Endothelial cell of umbilical vein (primary cell): ENCODE measurements at regions not wholly inside any gene's neighbourhood (a gene's known extent, or its start where the extent isn't known, plus 50 kb on each side); places are given as distances from the start of the nearest gene placed in this dataset.

ENCODE experiments used
- BruUV-seq: library from RNA; stranded (reverse); fragments of 400-500 nt; replicated peaks from 2 replicates; lab custom pipeline; 2021; lab: Mats Ljungman, UMichigan
- CTCF ChIA-PET: fragments of 300-600, 350-600 bp; sonication (Branson Sonifier 250); formaldehyde crosslinking; loops from one replicate; lab custom pipeline; 2021; ENCODE audit warnings: antibody characterized with exemption, inconsistent platforms; lab: Charles Lee
- POLR2A ChIA-PET: fragments of 300-600, 350-600 bp; sonication (Branson Sonifier 250); formaldehyde crosslinking; loops from one replicate; lab custom pipeline; 2021; ENCODE audit warnings: antibody characterized with exemption, inconsistent platforms; lab: Charles Lee
- DNase-seq: peaks from one replicate; pipeline ENCODE4 v3.0.0-alpha.2; 2011; ENCODE audit warnings: low read depth, low spot score
- FAIRE-seq: peaks from 2 replicates; lab custom pipeline; 2011; peaks lifted over from hg19 to GRCh38; lab: Jason Lieb, UNC
- H2AFZ ChIP-seq: 2 replicates; pipeline ENCODE4 v1.6.0; 2012; ENCODE audit warnings: low read depth, low read length, control low read depth, inconsistent platforms
- H3K27ac ChIP-seq: 2 replicates; pipeline ENCODE4 v1.5.1; 2011; ENCODE audit warnings: low read depth, mild to moderate bottlenecking, control low read depth, low read length, moderate library complexity; ENCODE audit not compliant: insufficient read depth
- H3K27me3 ChIP-seq, 2 experiments: 2 replicates each; pipeline versions ENCODE4 v1.6.0 to v1.6.1; 2011; ENCODE audit warnings: low read length in 2 of 2, mixed read lengths in 1 of 2; ENCODE audit not compliant: control insufficient read depth in 2 of 2, insufficient read depth in 2 of 2
- H3K36me3 ChIP-seq, 2 experiments: 2 replicates in 1 of 2; 3 replicates in 1 of 2; pipeline ENCODE4 v1.5.1; 2011; ENCODE audit warnings: low read length in 2 of 2, mild to moderate bottlenecking in 1 of 2, moderate library complexity in 1 of 2; ENCODE audit not compliant: control insufficient read depth in 2 of 2, insufficient read depth in 2 of 2; ENCODE audit errors: extremely low read depth in 1 of 2
- H3K4me1 ChIP-seq: 3 replicates; pipeline ENCODE4 v1.5.1; 2011; ENCODE audit warnings: mild to moderate bottlenecking, low read length; ENCODE audit not compliant: control insufficient read depth, insufficient read depth; ENCODE audit errors: extremely low read depth
- H3K4me2 ChIP-seq: 2 replicates; pipeline ENCODE4 v1.6.1; 2011; ENCODE audit warnings: low read length, control low read depth, mixed read lengths; ENCODE audit not compliant: insufficient read depth
- H3K4me3 ChIP-seq, 3 experiments: fragments of 200-600 bp in 1 of 3; sonication (generic), shearing (Covaris generic) in 1 of 3; replicated peaks in 1 of 3; 2 replicates each; pipeline ENCODE4 v1.5.1; 2011 to 2016; ENCODE audit warnings: control low read depth in 3 of 3, low read length in 3 of 3, mild to moderate bottlenecking in 2 of 3, inconsistent platforms in 1 of 3, low read depth in 1 of 3, moderate library complexity in 1 of 3; ENCODE audit not compliant: insufficient read depth in 1 of 3
- H3K79me2 ChIP-seq: 2 replicates; pipeline ENCODE4 v1.6.0; 2012; ENCODE audit warnings: low read length, inconsistent platforms; ENCODE audit not compliant: control insufficient read depth, insufficient read depth
- H3K9ac ChIP-seq: replicated peaks from 2 replicates; pipeline ENCODE3; 2011; ENCODE audit warnings: low read length, control low read depth; ENCODE audit not compliant: insufficient read depth; ENCODE audit errors: extremely low read depth
- H3K9me1 ChIP-seq: replicated peaks from 3 replicates; pipeline ENCODE4 v1.6.0; 2011; ENCODE audit warnings: mild to moderate bottlenecking, low read length; ENCODE audit not compliant: control insufficient read depth, insufficient read depth; ENCODE audit errors: extremely low read depth
- H3K9me3 ChIP-seq: replicated peaks from 2 replicates; pipeline ENCODE4 v1.5.1; 2012; ENCODE audit warnings: low read length, inconsistent platforms; ENCODE audit not compliant: control insufficient read depth, insufficient read depth
- H4K20me1 ChIP-seq: replicated peaks from 2 replicates; pipeline ENCODE3; 2011; ENCODE audit warnings: mild to moderate bottlenecking, low read length; ENCODE audit not compliant: control insufficient read depth, insufficient read depth; ENCODE audit errors: extremely low read depth
- EZH2 ChIP-seq: IDR thresholded peaks from 2 replicates; pipeline ENCODE4 v1.6.1; 2012; ENCODE audit warnings: borderline replicate concordance, low read depth, mild to moderate bottlenecking, moderate library complexity, low read length, inconsistent platforms; ENCODE audit not compliant: severe bottlenecking
- FOS ChIP-seq: IDR thresholded peaks from 2 replicates; pipeline ENCODE4 v1.6.1; 2011; ENCODE audit warnings: mild to moderate bottlenecking, low read length, moderate library complexity, borderline replicate concordance; ENCODE audit not compliant: insufficient read depth
- GATA2 ChIP-seq: IDR thresholded peaks from 2 replicates; pipeline ENCODE4 v1.7.0; 2011; ENCODE audit warnings: low read depth, mild to moderate bottlenecking, moderate library complexity, mixed read lengths, low read length; ENCODE audit not compliant: insufficient read length, insufficient read depth
- JUN ChIP-seq: IDR thresholded peaks from 2 replicates; pipeline ENCODE4 v1.6.1; 2011; ENCODE audit warnings: borderline replicate concordance, low read depth; ENCODE audit not compliant: insufficient read length, insufficient read depth
- MYC ChIP-seq: IDR thresholded peaks from one replicate; pipeline ENCODE4 v1.6.1; 2011; ENCODE audit warnings: mild to moderate bottlenecking, low read depth, low read length
- POLR2A ChIP-seq: IDR thresholded peaks from 2 replicates; pipeline ENCODE4 v1.6.1; 2012; ENCODE audit warnings: low read depth, mild to moderate bottlenecking, control low read depth, low read length
- POLR2AphosphoS5 ChIP-seq: IDR thresholded peaks from 2 replicates; pipeline ENCODE4 v1.6.1; 2012; ENCODE audit warnings: low read depth, mild to moderate bottlenecking, control low read depth, low read length, moderate library complexity; ENCODE audit not compliant: insufficient read depth
- dilution Hi-C: fragments of 300-500 bp; cut with MboI; formaldehyde crosslinking; loops from one replicate; pipeline ENCODE4 v1.15.0; 2019; ENCODE audit warnings: low sequenced_read_pairs; ENCODE audit not compliant: extremely low pct_ligation_motif_present
- intact Hi-C: fragments of 100-400 bp; cut with micrococcal nuclease; formaldehyde crosslinking; loops from one replicate; pipeline ENCODE4 v1.10.0; 2022
- TF ChIP-seq, protein P1 (sequence below): IDR thresholded peaks from 2 replicates; pipeline ENCODE4 v1.6.1; 2011; ENCODE audit not compliant: insufficient read depth, insufficient read length
- TF ChIP-seq, protein P2 (sequence below), 2 donors: IDR thresholded peaks; 1 replicate in 1 of 2; 2 replicates in 1 of 2; pipeline ENCODE4 v1.5.1; 2011; ENCODE audit warnings: low read length in 2 of 2, mild to moderate bottlenecking in 2 of 2, moderate library complexity in 2 of 2, control low read depth in 1 of 2, inconsistent platforms in 1 of 2, low read depth in 1 of 2; ENCODE audit not compliant: insufficient read depth in 1 of 2; ENCODE audit errors: extremely low read depth in 1 of 2

DNA sequence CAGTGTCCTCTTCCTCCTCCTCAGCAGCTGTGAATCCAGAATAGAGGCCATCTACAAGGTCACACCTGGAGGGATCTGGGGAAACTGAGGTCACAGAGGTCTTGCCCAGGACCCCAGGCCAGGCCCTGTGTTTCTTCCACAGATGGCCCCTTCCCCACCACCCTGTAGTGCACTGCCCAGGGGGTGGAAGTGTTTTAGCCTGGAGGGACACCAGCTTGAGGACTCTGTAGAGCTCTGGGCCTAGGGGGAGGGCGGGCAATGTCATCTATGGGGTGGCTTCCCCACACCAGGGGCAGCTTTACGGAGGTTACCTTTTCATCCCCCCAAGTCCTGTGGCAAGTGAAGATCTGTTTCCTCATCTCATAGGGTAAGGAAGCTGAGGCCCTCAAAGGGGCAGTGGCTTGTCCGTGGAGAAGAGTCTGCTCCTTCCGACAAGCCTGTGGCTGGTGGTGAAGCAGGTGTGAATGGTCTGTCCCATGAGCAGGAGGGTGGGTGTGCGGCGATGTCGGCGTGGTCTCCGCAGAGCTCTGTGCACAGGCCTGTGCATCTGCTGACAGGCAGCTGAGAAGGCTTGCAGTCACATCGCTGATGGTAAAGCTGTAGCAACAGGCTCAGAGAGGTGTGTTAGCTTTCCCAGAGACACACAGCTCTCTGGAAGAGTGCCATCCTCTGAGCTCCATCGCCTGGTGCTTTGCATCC, 74.1 kb upstream of the WNT7B start:
- ChIA-PET CTCF (interaction anchor here (1.3 kb wide), 2 partner anchors 10 to 45 kb away, joined by 3 to 4 read pairs; no protein-coding TSS in a partner anchor), POLR2A (interaction anchor here (1.2 kb wide), 1 partner anchor 18 kb away, joined by 4 read pairs; no protein-coding TSS in a partner anchor)
- no peaks in the 10 kb centered on the region for H4K20me1 ChIP-seq

More for the DNA sequence above, 74.1 kb upstream of the WNT7B start:
- Histone ChIP-seq H3K36me3 (no peaks in the 10 kb centered on the region), H2AFZ (no peak overlapping the region), H3K27me3 (no peaks in the 10 kb centered on the region), H3K9me3 (no peaks in the 10 kb centered on the region), H3K4me1 (peaks cover 31% of the 10 kb centered on the region), H3K4me2 (no peak overlapping the region), H3K9ac (no peak overlapping the region), H3K27ac (no peak overlapping the region), H3K4me3 (no peak overlapping the region), H3K79me2 (peaks cover 21% of the 10 kb centered on the region), H3K9me1 (no peaks in the 10 kb centered on the region)
- dilution Hi-C loops: no loop called here
- FAIRE-seq: no peak
- TF ChIP-seq GATA2: no peak
- TF ChIP-seq, protein P1, sequence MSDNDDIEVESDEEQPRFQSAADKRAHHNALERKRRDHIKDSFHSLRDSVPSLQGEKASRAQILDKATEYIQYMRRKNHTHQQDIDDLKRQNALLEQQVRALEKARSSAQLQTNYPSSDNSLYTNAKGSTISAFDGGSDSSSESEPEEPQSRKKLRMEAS: no peak
- no peak for TF ChIP-seq POLR2A
- TF ChIP-seq MYC: no peak
- TF ChIP-seq, protein P2, sequence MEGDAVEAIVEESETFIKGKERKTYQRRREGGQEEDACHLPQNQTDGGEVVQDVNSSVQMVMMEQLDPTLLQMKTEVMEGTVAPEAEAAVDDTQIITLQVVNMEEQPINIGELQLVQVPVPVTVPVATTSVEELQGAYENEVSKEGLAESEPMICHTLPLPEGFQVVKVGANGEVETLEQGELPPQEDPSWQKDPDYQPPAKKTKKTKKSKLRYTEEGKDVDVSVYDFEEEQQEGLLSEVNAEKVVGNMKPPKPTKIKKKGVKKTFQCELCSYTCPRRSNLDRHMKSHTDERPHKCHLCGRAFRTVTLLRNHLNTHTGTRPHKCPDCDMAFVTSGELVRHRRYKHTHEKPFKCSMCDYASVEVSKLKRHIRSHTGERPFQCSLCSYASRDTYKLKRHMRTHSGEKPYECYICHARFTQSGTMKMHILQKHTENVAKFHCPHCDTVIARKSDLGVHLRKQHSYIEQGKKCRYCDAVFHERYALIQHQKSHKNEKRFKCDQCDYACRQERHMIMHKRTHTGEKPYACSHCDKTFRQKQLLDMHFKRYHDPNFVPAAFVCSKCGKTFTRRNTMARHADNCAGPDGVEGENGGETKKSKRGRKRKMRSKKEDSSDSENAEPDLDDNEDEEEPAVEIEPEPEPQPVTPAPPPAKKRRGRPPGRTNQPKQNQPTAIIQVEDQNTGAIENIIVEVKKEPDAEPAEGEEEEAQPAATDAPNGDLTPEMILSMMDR (IDR thresholded peaks at IDR 0.05; ENCODE audit: extremely low read depth in 1 of 2, insufficient read depth in 1 of 2, low read depth in 1 of 2, low read length in 2 of 2): no peak
- no peak for TF ChIP-seq EZH2
- TF ChIP-seq JUN: no peak
- TF ChIP-seq FOS: no peak
- no peak for TF ChIP-seq POLR2AphosphoS5
- intact Hi-C loops: no loop called here
- BruUV-seq: no TSS peak
- DNase-seq: no peak
